GOT3 (cell line): ENCODE measurements at regions not wholly inside any gene's neighbourhood (a gene's known extent, or its start where the extent isn't known, plus 50 kb on each side); places are given as distances from the start of the nearest gene placed in this dataset.

Experiments
- DNase-seq: peaks from one replicate; lab custom pipeline; 2025; ENCODE audit warnings: mixed read lengths; lab: John Stamatoyannopoulos, UW

DNA sequence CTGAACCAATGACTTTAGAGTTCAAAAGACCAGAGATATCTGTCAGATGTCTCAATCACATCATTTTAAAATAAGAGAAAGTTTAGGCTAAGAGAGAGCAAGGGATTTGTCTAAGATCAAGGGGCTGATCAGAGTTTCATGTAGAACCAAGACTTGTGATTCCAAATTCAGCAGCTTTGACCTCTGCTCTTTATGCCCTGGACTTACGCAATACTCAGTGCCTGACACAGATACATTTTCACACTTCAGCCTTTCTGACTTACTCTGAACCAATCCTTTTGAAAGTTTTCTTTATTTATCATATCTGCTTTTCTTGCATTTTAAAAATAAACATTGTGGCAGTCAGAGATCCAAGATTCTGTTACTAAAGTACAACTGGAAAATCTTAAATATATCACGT is 428.0 kb downstream of the PLPP3 start:
- DNase-seq = no peak

DNA sequence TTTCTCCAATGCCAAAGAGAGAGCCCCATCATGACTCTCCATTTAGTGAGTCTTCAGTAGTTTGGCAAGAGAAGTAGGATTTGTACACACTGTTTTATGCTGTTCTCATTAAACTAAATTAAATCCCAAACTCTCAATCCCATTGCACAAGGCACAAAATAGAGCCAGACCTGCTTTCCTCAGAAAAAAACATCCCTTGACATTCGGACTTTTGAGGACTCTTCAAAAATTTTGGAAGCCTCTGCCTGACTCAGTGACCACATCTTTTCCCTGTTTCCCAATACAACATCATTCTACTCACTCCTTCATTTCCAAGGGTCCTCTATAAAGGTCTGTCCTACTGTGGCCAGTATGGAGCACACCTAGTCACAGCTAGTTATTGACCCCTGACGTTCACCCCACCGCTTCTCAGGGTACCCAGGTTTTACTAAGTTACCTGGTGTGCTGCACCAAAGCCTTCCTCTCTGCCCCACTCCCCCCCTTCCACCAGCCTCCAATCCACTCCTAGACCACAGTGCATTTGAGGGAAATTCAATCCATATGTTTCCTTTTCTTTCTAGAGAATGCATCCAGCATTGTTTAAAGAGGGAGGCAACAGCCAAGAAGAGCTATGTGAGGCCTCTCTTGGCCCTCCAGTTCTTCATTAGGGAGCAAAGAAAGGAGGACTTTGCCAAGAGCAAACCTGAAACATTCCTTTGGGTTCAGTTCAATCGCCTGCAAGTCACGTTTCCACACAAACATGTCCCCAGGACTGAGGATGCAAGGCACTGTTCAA is 428.7 kb downstream of the PLPP3 start:
- DNase-seq = no peak

DNA sequence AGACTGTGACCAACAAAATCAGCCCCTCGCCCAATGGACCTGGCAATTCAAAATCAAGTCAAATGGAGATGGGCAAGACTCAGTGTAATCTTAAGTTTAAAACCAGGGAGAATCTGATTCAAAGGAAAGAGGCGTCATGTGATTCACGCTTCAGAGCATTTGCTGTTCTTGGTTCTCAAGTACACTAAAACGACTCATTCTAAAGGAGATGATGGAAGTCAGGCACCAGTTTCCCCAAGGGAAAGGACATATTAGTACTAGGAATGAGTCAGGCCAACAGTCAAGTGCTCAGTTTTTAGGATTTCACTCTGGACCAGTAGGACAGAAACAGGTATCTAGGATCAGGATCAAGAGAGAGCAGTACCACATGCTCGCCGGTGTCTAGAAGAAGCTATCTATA is 429.6 kb downstream of the PLPP3 start:
- no peak for DNase-seq

- no peak for DNase-seq
Observed at GRCh38 chr1:56148326-56149193, 430.8 kb downstream of the PLPP3 start.

- no peak for DNase-seq
Observed at GRCh38 chr1:56147459-56147858, 431.9 kb downstream of the PLPP3 start.

DNA sequence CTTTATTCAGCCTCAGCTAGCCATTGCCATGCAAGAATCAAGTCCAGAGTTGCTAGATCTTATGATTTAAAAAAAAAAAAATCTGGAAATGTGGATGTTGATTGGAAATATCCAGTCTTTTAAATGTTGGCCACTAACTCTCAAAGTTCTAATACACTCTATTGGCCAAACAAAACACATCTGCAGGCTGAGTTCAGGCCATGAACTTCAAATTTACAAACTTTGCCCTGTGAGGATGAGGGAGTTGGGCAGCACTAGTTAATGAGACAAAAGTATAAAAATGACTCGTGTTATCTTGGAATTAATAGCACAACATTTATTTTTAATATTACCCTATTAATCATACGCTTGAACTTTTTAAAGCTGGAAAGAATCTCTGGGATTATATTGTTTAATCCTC is 432.3 kb downstream of the PLPP3 start:
- no peak for DNase-seq

DNA sequence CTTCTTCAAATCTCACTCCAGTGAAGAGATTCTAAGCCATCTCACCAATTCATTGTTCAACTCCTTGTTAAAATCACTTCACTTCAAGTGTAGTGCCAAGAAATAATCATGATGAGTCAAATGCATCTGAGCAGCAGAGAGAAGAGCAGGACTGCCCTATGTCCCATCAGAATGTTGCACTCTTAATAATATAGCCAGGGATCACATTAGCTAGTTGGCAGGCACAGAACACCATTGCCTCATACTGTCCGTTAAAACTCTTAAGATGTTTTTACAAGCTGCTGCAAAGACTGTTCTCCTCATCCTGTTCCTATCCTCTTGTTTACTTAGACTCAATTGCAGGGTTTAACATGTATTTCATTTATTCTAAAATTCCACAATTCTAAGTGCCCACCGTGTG is 432.9 kb downstream of the PLPP3 start:
- no peak for DNase-seq

DNA sequence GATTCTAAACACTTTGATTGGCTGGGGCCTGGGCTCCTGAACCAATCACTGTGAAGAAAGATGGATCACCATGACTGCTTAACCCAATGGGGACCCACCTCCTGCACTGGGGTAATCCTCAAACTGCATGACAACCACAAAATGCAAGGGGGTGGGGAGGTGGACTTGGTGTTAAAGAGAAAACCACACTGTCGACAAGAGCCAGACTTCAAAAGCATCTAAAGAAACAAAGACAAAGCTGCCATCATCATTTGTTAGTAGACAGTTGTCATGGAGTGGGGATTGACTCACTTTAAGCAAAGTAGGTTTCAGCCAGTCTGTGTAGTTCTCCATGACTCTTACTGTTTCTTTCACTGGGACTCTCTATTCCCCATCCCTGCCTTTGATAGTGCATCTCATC is 433.8 kb downstream of the PLPP3 start:
- no peak for DNase-seq

DNA sequence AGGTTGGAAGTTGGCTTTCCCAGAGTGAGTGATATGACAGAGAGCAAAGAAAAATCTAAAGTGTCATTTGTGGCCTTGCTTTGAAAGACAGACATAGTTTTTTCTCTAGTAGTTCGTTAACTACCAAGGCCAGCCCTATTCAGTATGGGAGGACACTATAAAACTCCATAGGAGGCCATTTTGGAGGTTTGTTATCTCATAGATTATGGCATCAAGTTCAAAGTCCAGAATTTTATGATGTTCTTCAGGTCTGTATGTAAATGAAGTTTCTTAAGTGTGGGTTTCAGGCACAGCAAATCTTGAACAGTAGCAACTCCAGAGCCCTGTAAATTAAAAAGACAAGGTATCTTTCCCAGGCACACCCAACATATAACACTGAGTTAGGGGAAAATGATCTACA is 437.1 kb downstream of the PLPP3 start:
- DNase-seq = no peak

DNA sequence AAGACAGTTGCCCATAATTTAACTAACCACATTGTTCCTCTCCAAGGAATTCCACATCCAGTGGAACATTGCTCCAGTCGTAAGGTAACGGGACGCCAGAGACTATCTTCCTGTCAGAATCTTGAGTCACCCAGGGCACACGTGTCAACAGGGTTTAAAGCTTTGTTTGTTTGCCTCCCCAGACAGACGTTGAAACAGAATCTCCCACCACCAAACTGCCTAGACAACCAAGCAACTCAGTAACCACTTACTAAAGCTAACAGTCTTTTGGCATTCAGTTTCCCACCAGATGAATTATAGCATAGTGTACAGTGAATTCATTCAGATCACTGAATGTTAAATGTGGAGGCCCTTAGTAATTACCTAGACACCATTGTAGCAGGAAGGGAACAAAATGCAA is 439.5 kb downstream of the PLPP3 start:
- DNase-seq = no peak

DNA sequence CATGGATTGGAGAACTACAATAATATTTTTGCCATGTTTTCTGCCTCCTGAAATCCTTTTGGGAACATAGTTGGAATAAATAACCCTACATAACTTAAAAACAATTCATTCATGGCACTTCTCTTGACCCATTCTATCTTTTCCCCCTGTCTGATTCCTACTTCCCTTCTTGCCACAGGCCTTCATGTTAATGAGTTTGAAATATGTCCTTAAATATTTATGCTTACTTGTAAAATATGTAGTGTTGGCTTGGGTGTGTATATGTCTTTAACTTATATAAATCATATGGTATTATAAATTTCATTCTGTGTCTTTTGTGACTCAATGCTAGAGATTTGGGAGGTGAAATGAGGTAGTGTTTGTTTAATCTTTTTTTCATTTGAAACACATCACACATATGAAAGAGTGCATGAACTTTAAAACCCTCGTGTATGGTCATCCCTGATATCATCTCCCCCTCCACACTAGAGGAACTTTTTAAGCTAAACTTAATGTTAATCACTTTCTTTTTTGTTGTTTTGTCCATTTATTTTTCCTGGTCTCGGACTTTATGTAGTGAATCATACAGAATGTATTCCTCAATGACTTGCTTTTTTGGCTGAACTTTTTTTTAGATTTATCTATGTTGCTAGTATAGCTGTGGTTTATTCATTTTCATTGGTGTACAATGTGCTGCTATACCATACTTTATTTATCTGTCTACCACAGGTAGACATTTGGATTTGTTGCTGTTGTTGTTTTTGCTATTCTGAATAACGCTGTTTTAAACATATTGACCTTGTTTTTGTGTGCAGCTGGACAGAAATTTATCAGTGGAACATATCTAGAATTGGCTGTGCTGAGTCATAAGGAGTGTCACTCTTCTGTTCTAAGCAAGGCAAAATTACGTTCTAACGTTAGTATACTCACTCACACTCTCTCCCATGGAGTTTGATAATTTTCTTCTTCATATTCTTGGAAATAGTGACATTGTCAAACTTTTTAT is 441.6 kb downstream of the PLPP3 start:
- no peak for DNase-seq

- no peak for DNase-seq
Observed at GRCh38 chr1:56137090-56137489, 442.3 kb downstream of the PLPP3 start.

- DNase-seq = no peak
Observed at GRCh38 chr1:56135864-56136147, 443.6 kb downstream of the PLPP3 start.

DNA sequence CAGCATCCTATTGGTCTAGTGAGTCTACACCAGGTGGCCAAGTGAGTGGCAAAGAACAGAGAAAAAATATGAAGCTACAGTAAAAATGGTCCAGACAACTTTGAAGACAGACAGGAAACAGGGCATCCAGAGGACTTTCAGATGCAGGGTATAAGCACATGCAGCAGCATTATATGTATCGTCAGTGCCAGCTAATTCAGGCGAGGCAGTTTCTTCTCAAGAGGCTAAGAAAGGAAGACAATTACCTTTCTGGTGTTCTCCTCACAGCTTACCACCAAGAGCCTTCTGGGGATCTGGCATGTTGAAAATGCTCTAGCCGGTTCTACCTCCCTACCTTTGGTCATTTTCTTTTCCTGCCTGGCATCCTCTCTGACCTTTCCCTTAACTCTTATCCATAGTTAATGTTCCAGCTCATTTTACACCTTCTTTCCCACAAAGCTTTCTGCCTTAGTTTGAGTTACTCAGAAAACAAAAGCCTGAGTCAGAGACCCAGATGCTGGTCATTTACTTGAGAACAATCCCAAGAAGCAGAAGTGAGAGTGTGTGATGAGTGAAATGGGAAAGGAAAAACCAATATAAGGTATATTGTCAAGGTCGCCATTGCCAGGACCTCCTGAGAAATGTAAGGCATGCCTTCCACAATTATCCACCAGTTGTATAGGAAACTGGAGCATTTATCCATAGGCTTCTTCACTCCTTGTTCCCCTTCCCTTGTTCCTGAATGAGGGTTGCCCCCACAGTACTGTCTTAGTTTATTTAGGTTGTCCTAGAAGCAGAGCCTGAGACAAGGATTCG is 444.1 kb downstream of the PLPP3 start:
- DNase-seq = no peak

GRCh38 chr1:56133522-56134472 is 445.6 kb downstream of the PLPP3 start:
- DNase-seq = no peak

DNA sequence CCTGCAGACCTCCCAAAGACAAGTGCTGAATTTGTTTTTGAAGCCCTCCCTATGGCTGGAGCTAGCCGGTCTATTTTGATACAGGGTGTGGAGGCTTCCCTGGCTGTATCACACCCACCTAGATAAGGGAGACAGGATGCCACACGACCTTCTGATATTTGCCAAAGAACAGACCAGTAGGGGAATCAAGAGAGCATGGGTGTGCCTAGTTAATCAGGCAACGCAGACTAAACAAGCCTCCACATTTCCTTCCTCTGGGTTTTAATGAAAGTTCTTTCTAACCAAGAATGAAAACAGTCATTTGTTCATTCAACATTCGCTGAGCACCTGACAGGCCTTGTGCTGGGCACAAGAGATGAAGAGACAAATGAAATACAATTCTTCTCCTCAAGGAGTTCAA is 446.8 kb downstream of the PLPP3 start:
- no peak for DNase-seq

- DNase-seq = no peak
Observed at GRCh38 chr1:56129837-56130236, 449.5 kb downstream of the PLPP3 start.

- no peak for DNase-seq
Observed at GRCh38 chr1:56125316-56125715, 454.0 kb downstream of the PLPP3 start.

GRCh38 chr1:56123826-56124225 is 455.5 kb downstream of the PLPP3 start:
- DNase-seq = no peak

DNA sequence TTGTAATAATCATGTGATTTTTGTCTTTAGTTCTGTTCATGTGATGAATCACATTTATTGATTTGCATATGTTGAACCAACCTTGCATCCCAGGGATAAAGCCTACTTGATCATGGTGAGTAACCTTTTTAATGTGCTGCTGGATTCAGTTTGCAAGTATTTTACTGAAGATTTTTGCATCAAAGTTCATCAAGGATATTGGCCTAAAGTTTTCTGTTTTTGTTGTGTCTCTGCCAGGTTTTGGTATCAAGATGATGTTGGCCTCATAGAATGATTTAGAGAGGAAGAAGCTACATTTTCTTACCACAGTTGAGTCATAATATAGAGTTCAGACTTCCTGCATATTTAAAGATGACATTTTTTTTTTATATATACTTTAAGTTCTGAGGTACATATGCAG is 455.9 kb downstream of the PLPP3 start:
- DNase-seq = no peak
